ENCODE measurements at regions not wholly inside any gene's neighbourhood (a gene's known extent, or its start where the extent isn't known, plus 50 kb on each side); places are given as distances from the start of the nearest gene placed in this dataset.

GRCh38 chr16:79969458-79969857 lies 368.9 kb upstream of the MAF start:
- Histone ChIP-seq H3K9me3 (replicated peaks; ENCODE audit: control insufficient read depth, insufficient read depth, low read length) (no peaks in the 10 kb centered on the region), H3K36me3 (ENCODE audit: control insufficient read depth in 2 of 2, extremely low read depth in 1 of 2, insufficient read depth in 2 of 2, low read length in 2 of 2) (no peaks in the 10 kb centered on the region), H3K27me3 (ENCODE audit: control insufficient read depth in 2 of 2, insufficient read depth in 2 of 2, low read length in 2 of 2) (no peaks in the 10 kb centered on the region), H2AFZ (ENCODE audit: low read depth, low read length) (no peak overlapping the region), H3K4me2 (ENCODE audit: insufficient read depth, low read length) (no peak overlapping the region), H3K4me3 (replicated peaks in 1 of 3; ENCODE audit: insufficient read depth in 1 of 3, low read depth in 1 of 3, low read length in 3 of 3) (no peak overlapping the region), H3K4me1 (ENCODE audit: control insufficient read depth, extremely low read depth, insufficient read depth, low read length) (no peaks in the 10 kb centered on the region), H3K79me2 (ENCODE audit: control insufficient read depth, insufficient read depth, low read length) (no peaks in the 10 kb centered on the region), H3K9me1 (replicated peaks; ENCODE audit: control insufficient read depth, extremely low read depth, insufficient read depth, low read length) (no peaks in the 10 kb centered on the region), H3K27ac (ENCODE audit: insufficient read depth, low read depth, low read length) (no peak overlapping the region), H4K20me1 (replicated peaks; ENCODE audit: control insufficient read depth, extremely low read depth, insufficient read depth, low read length) (no peaks in the 10 kb centered on the region), H3K9ac (replicated peaks; ENCODE audit: extremely low read depth, insufficient read depth, low read length) (no peak overlapping the region)
- BruUV-seq (replicated peaks) = no TSS peak
- DNase-seq (ENCODE audit: low read depth, low spot score) = no peak
- dilution Hi-C loops (cut with MboI; ENCODE audit: extremely low pct_ligation_motif_present, low sequenced_read_pairs) = no loop called here
- POLR2A ChIA-PET = no interaction called here
- FAIRE-seq = no peak
- CTCF ChIA-PET = no interaction called here
- intact Hi-C loops (cut with micrococcal nuclease) = no loop called here
- TF ChIP-seq EZH2 (IDR thresholded peaks at IDR 0.05; ENCODE audit: borderline replicate concordance, low read depth, low read length, severe bottlenecking) (no peak), MAX (IDR thresholded peaks at IDR 0.05; ENCODE audit: insufficient read depth, insufficient read length) (no peak), JUN (IDR thresholded peaks at IDR 0.05; ENCODE audit: borderline replicate concordance, insufficient read depth, insufficient read length, low read depth) (no peak), GATA2 (IDR thresholded peaks at IDR 0.05; ENCODE audit: insufficient read depth, insufficient read length, low read depth, low read length) (no peak), MYC (IDR thresholded peaks at IDR 0.05; ENCODE audit: low read depth, low read length) (no peak), POLR2AphosphoS5 (IDR thresholded peaks at IDR 0.05; ENCODE audit: insufficient read depth, low read depth, low read length) (no peak), CTCF (IDR thresholded peaks at IDR 0.05; ENCODE audit: extremely low read depth in 1 of 2, insufficient read depth in 1 of 2, low read depth in 1 of 2, low read length in 2 of 2) (no peak), POLR2A (IDR thresholded peaks at IDR 0.05; ENCODE audit: low read depth, low read length) (no peak), FOS (IDR thresholded peaks at IDR 0.05; ENCODE audit: borderline replicate concordance, insufficient read depth, low read length) (no peak)

Data from endothelial cell of umbilical vein (primary cell).